ENCODE measurements at regions not wholly inside any gene's neighbourhood (a gene's known extent, or its start where the extent isn't known, plus 50 kb on each side); places are given as distances from the start of the nearest gene placed in this dataset.

GRCh38 chr7:79971058-79971457 lies 163.6 kb upstream of the GNAI1 start:
- no peak for DNase-seq (ENCODE audit: low read depth)
- no peak overlapping the region for H3K4me3 ChIP-seq (ENCODE audit: control insufficient read depth, low read depth, low read length)
- TF ChIP-seq CTCF (IDR thresholded peaks at IDR 0.05; ENCODE audit: control insufficient read depth, insufficient read depth, low read depth, low read length, missing control alignments): no peak

GRCh38 chr7:79968894-79969293 lies 165.7 kb upstream of the GNAI1 start:
- no peak for TF ChIP-seq CTCF (IDR thresholded peaks at IDR 0.05; ENCODE audit: control insufficient read depth, insufficient read depth, low read depth, low read length, missing control alignments)
- H3K4me3 ChIP-seq (ENCODE audit: control insufficient read depth, low read depth, low read length): no peak overlapping the region
- no peak for DNase-seq (ENCODE audit: low read depth)

- TF ChIP-seq CTCF (IDR thresholded peaks at IDR 0.05; ENCODE audit: control insufficient read depth, insufficient read depth, low read depth, low read length, missing control alignments): no peak
- H3K4me3 ChIP-seq (ENCODE audit: control insufficient read depth, low read depth, low read length): no peak overlapping the region
- no peak for DNase-seq (ENCODE audit: low read depth)
Measured at GRCh38 chr7:79968077-79968648, 166.5 kb upstream of the GNAI1 start.

GRCh38 chr7:79965946-79966345 lies 168.7 kb upstream of the GNAI1 start:
- H3K4me3 ChIP-seq (ENCODE audit: control insufficient read depth, low read depth, low read length): no peak overlapping the region
- no peak for DNase-seq (ENCODE audit: low read depth)
- no peak for TF ChIP-seq CTCF (IDR thresholded peaks at IDR 0.05; ENCODE audit: control insufficient read depth, insufficient read depth, low read depth, low read length, missing control alignments)

GRCh38 chr7:79964463-79964862 lies 170.2 kb upstream of the GNAI1 start:
- no peak overlapping the region for H3K4me3 ChIP-seq (ENCODE audit: control insufficient read depth, low read depth, low read length)
- no peak for TF ChIP-seq CTCF (IDR thresholded peaks at IDR 0.05; ENCODE audit: control insufficient read depth, insufficient read depth, low read depth, low read length, missing control alignments)
- DNase-seq (ENCODE audit: low read depth): no peak

- TF ChIP-seq CTCF (IDR thresholded peaks at IDR 0.05; ENCODE audit: control insufficient read depth, insufficient read depth, low read depth, low read length, missing control alignments): no peak
- no peak overlapping the region for H3K4me3 ChIP-seq (ENCODE audit: control insufficient read depth, low read depth, low read length)
- no peak for DNase-seq (ENCODE audit: low read depth)
Measured at GRCh38 chr7:79953130-79953529, 181.5 kb upstream of the GNAI1 start.

- no peak overlapping the region for H3K4me3 ChIP-seq (ENCODE audit: control insufficient read depth, low read depth, low read length)
- no peak for TF ChIP-seq CTCF (IDR thresholded peaks at IDR 0.05; ENCODE audit: control insufficient read depth, insufficient read depth, low read depth, low read length, missing control alignments)
- no peak for DNase-seq (ENCODE audit: low read depth)
Measured at GRCh38 chr7:79952399-79952798, 182.2 kb upstream of the GNAI1 start.

Data from AG09309 (cell line).